Mucosa of stomach (tissue), 1 donor: ENCODE measurements at regions not wholly inside any gene's neighbourhood (a gene's known extent, or its start where the extent isn't known, plus 50 kb on each side); places are given as distances from the start of the nearest gene placed in this dataset.
"Not testable (repeated sequence)": the region's sequence is repeated elsewhere in the genome, so short reads cannot be mapped to it uniquely, and the experiment has no call there.

Experiments used
- H3K27me3 ChIP-seq: one replicate; pipeline ENCODE4 v1.7.0; 2013; ENCODE audit warnings: mild to moderate bottlenecking, low read length; ENCODE audit not compliant: control insufficient read depth, insufficient read depth
- H3K36me3 ChIP-seq: one replicate; pipeline ENCODE4 v1.7.0; 2013; ENCODE audit warnings: low read length; ENCODE audit not compliant: control insufficient read depth, insufficient read depth
- H3K4me1 ChIP-seq: one replicate; pipeline ENCODE4 v1.7.0; 2013; ENCODE audit warnings: mild to moderate bottlenecking, low read length; ENCODE audit not compliant: control insufficient read depth, insufficient read depth
- H3K4me3 ChIP-seq: one replicate; pipeline ENCODE4 v1.7.0; 2013; ENCODE audit warnings: low read length
- H3K9ac ChIP-seq: one replicate; pipeline ENCODE4 v1.7.0; 2013; ENCODE audit warnings: mild to moderate bottlenecking, low read length, moderate library complexity
- H3K9me3 ChIP-seq: one replicate; pipeline ENCODE4 v1.7.0; 2013; ENCODE audit warnings: mild to moderate bottlenecking, low read length, moderate library complexity; ENCODE audit not compliant: control insufficient read depth
- donor health status: Pancreatic carcinoma.

DNA sequence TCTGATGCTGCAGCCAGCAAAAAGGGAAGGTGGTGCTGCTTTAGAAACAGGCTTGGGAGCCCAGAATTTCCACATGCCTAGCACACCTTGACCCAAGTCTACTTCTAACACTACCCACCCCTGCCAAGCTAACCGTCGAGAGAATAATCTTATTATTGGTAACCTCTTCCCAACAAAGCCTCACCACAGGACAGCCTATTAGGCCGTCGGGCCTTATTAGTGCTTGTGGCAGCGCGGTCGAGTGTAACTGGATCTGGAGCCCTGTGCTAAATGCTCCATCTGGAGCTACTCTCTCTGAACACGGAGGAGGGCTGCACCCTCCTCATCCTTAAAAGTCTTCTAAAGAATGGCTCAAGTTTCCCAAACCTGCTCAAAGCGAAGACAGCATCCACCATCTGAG lies 165.5 kb upstream of the NFIA start:
- no peaks in the 10 kb centered on the region for H3K4me1 ChIP-seq
- H3K9ac ChIP-seq = no peak overlapping the region
- H3K9me3 ChIP-seq = no peaks in the 10 kb centered on the region
- no peaks in the 10 kb centered on the region for H3K27me3 ChIP-seq
- H3K4me3 ChIP-seq = no peak overlapping the region
- H3K36me3 ChIP-seq = no peaks in the 10 kb centered on the region

DNA sequence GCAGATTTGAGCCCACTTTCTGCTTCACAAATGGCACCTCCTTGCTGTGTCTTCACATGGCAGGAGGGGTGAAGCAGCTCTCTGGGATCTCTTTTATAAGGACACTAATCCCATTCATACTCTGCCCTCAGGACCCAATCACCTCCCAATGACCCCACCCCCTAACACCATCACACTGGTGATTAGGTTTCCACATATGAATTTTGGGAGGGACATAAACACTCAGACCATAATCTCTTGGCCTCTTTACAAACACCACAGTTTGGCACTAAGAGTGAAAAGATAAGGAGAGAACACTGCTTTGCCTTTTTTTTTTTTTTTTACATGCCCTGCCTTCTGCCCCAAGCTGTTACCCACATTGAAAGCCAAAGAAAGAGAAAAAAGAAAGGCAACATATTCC lies 166.2 kb upstream of the NFIA start:
- no peaks in the 10 kb centered on the region for H3K9me3 ChIP-seq
- no peak overlapping the region for H3K9ac ChIP-seq
- H3K27me3 ChIP-seq = no peaks in the 10 kb centered on the region
- H3K36me3 ChIP-seq = no peaks in the 10 kb centered on the region
- no peak overlapping the region for H3K4me3 ChIP-seq
- no peaks in the 10 kb centered on the region for H3K4me1 ChIP-seq

DNA sequence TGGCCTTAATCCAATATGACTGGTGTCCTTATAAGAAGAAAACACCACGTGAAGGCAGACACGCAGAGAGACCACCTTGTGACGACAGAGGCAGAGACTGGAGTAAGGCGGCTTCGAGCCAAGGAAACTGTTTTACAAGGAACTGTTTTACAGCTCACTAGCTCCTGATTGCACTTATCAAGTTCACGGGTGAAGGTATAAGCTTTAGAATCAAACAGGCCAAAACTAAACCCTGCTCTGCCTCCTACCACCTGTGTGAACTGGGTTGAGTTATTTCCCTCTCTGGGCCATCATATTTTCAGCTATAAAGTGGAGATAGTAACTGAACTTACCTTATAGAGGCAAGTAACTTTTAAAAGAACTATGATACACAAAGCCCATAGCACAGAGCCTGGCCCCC lies 166.9 kb upstream of the NFIA start:
- H3K9me3 ChIP-seq = no peaks in the 10 kb centered on the region
- no peaks in the 10 kb centered on the region for H3K36me3 ChIP-seq
- H3K4me1 ChIP-seq = no peaks in the 10 kb centered on the region
- no peak overlapping the region for H3K9ac ChIP-seq
- H3K27me3 ChIP-seq = no peaks in the 10 kb centered on the region
- H3K4me3 ChIP-seq = no peak overlapping the region

DNA sequence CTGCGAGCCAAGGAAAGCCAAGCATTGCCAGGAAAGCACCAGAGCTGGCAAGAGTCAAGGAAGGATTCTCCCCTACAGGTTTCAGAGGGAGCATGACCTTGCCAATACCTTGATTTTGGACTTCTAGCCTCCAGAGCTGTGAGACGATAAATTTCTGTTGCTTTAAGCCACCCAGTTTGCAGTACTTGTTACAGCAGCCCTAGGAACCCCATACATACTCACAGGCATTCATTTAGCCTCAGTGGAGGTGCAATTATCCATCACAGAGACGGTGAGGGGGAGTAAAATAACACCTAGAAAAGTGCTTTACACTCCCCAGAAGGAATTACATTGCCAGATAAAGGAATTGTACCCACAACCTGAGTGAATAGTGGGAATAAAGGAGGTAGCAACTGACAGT lies 167.4 kb upstream of the NFIA start:
- H3K4me1 ChIP-seq = no peaks in the 10 kb centered on the region
- H3K27me3 ChIP-seq = no peaks in the 10 kb centered on the region
- no peaks in the 10 kb centered on the region for H3K9me3 ChIP-seq
- H3K9ac ChIP-seq = no peak overlapping the region
- no peak overlapping the region for H3K4me3 ChIP-seq
- H3K36me3 ChIP-seq = no peaks in the 10 kb centered on the region

DNA sequence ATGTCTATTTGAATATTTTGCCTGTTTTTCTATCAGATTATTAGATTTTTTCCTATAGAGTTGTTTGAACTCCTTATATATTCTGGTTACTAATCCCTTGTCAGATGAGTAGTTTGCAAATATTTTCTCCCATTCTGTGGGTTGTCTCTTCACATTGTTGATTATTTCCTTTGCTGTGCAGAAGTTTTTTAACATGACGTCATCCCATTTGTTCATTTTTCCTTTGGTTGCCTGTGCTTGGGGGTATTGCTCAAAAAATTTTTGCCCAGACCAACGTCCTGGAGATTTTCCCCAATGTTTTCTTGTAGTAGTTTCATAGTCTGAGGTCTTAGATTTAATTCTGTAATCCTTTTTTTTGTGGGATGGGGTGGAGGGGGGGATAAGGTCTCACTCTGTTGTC lies 168.7 kb upstream of the NFIA start:
- not testable (repeated sequence) for H3K9ac ChIP-seq, H3K9me3 ChIP-seq, H3K4me3 ChIP-seq, H3K36me3 ChIP-seq, H3K27me3 ChIP-seq, H3K4me1 ChIP-seq

DNA sequence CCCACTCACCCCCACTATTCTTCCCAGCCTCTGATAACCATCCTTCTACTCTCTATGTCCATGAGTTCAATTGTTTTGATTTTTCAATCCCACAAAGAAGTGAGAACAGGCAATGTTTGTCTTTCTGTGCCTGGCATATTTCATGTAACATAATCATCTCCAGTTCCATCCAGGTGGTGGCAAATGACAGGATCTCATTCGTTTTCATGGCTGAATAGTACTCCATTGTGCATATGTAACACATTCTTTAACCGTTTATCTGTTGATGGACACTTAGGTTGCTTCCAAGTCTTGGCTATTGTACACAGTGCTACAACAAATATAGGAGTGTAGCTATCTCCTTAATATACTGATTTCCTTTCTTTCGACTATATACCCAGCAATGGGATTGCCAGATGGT lies 169.3 kb upstream of the NFIA start:
- H3K27me3 ChIP-seq = no peaks in the 10 kb centered on the region
- H3K9me3 ChIP-seq = no peaks in the 10 kb centered on the region
- no peak overlapping the region for H3K9ac ChIP-seq
- H3K4me3 ChIP-seq = no peak overlapping the region
- no peaks in the 10 kb centered on the region for H3K4me1 ChIP-seq
- no peaks in the 10 kb centered on the region for H3K36me3 ChIP-seq

DNA sequence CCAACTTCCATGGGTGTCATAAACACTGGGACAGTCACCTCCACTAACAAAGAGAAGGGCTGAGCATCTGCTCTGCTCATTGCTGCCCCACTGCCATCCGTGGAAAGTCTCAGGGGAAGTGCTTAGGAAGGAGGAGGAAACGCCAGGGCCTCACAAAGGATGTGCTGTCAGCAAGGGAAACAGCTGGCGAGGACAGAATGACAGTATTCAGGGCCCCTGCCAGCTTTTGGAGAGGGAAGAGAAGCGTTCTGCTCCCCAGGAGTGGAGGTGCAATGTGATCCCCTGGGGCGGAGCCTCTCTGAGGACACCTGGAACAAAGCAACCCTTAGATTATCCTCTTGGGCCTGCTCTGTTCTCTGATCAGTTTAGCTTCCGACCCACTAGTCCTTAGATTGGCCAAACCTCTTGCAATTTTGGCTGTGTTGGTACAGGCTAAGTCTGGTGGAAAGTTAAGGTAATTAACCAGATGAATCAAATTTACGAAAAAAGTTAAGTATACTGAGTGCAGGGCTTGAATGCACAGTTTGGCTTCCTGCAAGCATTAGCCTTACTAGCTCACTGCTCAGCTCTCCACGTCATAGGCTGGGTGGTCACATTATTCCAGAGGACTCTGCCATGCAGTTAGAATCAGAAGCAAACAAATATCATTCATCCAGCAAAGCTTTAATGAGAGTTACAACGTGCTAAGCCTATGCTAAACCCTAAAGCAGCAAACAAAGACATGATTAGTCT lies 170.2 kb upstream of the NFIA start:
- no peaks in the 10 kb centered on the region for H3K4me1 ChIP-seq
- no peaks in the 10 kb centered on the region for H3K27me3 ChIP-seq
- H3K9ac ChIP-seq = no peak overlapping the region
- no peaks in the 10 kb centered on the region for H3K9me3 ChIP-seq
- H3K36me3 ChIP-seq = no peaks in the 10 kb centered on the region
- H3K4me3 ChIP-seq = no peak overlapping the region

DNA sequence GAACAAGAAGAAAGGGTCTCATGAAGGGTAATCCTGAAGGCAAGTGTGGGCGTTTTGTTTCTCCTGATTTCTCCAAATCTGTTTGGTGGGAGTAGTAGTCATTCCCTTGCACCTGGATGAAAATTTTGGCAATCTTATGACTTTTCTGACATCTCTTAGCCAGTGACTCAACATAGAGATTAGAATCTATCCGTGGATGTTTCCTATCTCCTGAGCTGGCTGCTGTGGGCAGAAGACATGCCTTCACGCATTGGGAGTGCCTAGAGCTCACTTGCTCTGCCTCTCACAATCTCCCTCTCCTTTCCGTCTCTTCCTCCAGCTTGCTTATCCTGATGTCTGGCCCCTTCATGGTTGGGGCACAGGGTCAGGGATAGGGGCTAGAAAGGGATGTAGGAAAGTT lies 174.2 kb upstream of the NFIA start:
- no peaks in the 10 kb centered on the region for H3K9me3 ChIP-seq

DNA sequence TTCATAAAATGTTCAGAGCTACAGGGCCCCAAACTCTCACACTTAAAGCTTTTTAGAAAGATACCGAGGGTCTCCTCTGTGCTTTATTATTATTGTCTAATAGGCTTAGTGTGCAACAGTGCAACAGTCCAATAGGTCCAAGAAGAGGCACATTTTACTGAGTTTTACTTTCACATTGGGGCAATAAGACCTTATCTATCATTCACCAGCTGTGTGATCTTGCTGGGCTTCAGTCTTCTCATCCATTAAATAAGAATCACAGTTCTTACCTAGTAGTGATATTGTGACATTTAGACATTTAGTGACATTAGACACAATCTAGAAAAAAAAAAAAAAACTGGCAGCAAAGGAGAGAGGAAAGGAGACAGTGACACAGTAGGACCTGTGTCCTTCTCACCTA lies 175.8 kb upstream of the NFIA start:
- no peak overlapping the region for H3K4me3 ChIP-seq
- H3K4me1 ChIP-seq = no peaks in the 10 kb centered on the region
- H3K9ac ChIP-seq = no peak overlapping the region
- no peaks in the 10 kb centered on the region for H3K9me3 ChIP-seq
- no peaks in the 10 kb centered on the region for H3K27me3 ChIP-seq
- H3K36me3 ChIP-seq = no peaks in the 10 kb centered on the region

More for the DNA sequence above, 174.2 kb upstream of the NFIA start:
- no peaks in the 10 kb centered on the region for H3K27me3 ChIP-seq
- H3K9ac ChIP-seq = no peak overlapping the region
- H3K4me3 ChIP-seq = no peak overlapping the region
- no peaks in the 10 kb centered on the region for H3K4me1 ChIP-seq
- H3K36me3 ChIP-seq = no peaks in the 10 kb centered on the region

DNA sequence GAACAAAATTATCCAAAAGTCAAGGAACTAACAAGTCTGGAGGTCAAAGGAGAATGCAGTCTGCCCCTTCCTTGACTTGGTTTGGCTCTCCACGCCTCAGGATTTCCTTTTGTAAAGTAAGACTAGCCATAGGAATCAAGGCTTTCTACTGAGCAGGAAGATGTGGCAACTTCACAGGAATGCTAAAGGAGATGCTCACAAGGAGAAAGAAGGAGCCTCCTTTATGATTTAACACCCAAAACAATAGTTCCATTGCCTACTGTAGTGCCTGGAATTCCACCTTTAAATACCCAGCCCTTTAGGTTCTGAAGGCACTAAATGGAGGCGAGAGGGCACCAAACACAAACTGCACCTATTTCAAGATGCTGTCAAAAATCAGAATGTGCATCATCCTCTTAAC lies 176.3 kb upstream of the NFIA start:
- H3K9ac ChIP-seq = no peak overlapping the region
- H3K9me3 ChIP-seq = no peaks in the 10 kb centered on the region
- H3K36me3 ChIP-seq = no peaks in the 10 kb centered on the region
- H3K4me3 ChIP-seq = no peak overlapping the region
- H3K27me3 ChIP-seq = no peaks in the 10 kb centered on the region
- no peaks in the 10 kb centered on the region for H3K4me1 ChIP-seq

DNA sequence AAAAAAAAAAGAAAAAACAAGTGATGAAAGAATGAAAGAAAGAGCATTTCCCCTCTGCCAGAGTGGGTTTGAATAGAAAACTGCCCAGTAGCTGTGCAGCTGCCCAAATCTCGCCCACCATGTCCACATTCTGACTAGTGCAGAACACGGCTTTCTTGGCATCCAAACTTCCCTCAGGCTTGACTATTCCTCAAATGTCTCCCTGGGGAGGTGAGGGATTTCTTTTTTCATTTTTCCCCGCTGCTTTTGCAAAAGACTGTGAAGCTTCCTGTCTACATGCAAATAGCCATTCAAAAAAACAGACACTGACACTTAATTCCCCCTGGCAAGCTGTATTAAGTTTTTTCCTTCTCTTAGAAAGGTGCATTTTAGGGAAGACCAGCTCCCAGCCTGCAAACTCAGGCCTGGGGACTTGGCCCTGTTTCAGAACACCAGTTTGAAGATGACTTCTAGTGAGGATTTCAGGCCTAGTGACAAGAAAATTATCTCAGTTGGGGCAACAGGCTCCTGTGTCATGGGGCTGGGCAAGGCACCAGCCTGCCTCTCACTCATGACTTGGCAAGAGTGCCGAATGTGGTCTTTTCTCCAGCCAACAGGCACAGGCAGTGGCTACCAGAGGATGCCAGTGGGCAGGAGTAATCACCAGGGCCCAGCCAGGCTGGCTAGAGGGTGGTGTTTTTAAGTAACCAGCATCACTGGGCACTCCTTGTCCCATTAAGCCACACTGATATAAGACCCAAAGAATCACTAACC lies 178.1 kb upstream of the NFIA start:
- Histone ChIP-seq H3K36me3 (no peaks in the 10 kb centered on the region), H3K9me3 (no peaks in the 10 kb centered on the region), H3K27me3 (no peaks in the 10 kb centered on the region), H3K4me1 (no peaks in the 10 kb centered on the region), H3K4me3 (no peak overlapping the region), H3K9ac (no peak overlapping the region)

DNA sequence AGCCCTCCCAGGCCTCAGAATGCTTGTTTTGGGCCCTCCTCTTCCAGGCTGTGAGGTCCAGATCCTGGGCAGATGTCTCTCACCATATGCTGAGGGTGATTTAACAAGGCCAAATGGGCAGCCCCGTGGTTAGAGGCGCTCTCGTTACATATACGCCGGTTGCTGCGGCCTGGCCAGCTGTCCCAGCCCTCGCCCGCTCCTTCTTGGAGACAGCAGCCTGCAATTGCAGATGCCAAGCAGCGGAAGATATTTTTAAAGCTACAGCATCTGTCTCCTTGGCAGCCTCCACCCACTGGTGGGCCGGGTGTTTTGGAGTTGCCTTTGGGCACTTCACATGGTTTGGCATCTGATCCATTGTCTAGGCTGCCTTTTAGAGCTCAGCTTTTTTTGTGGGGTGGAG lies 178.8 kb upstream of the NFIA start:
- no peak overlapping the region for H3K9ac ChIP-seq
- H3K4me3 ChIP-seq = no peak overlapping the region
- H3K9me3 ChIP-seq = no peaks in the 10 kb centered on the region
- no peaks in the 10 kb centered on the region for H3K27me3 ChIP-seq
- no peaks in the 10 kb centered on the region for H3K4me1 ChIP-seq
- no peaks in the 10 kb centered on the region for H3K36me3 ChIP-seq
